Effector CD4-positive, alpha-beta T cell (primary cell): ENCODE measurements at regions not wholly inside any gene's neighbourhood (a gene's known extent, or its start where the extent isn't known, plus 50 kb on each side); places are given as distances from the start of the nearest gene placed in this dataset.

Experiments
- DNase-seq: peaks from one replicate; pipeline ENCODE4 v3.0.0-alpha.2; 2020

DNA sequence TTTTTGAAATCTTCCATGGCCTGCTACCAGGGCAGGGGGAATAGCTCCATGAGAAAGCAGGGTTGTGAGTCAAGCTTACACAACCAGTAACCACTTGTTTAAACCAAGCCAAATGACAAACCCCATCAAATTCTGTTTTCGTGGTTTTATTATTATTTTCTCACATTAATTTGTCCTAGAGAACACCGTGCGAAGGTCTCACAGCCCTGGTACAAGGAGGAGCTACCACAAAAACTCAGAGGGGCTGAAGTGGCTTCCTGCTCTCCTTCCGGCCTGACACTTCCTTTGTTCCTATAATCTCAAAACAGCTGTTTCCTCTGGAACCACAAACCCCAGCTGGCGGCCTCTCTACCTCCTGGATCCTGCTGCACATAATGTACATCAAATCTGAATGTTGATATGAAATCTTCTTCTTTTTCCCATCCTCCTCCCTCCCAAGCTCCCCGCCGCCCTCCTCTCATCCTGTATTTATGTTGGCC, 375.9 kb downstream of the MCTP2 start:
- no peak for DNase-seq

DNA sequence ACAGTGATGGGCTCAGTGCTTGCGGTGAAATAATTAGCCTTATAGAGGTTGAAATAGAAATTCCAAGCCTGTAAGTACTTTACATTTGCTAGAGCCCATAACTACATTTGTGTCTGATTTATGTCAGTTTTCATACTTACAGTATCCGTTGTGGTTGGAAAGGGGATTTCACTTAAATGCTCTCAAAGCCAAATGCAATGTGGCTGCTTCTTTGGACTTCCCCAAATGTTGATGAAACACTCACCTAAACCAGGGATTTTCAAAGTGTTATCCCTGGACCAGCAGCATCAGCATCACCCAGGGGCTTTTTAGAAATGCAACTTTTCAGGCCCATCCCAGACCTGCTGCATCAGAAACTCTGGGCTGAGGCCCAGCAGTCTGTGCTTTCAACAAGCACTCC, 378.7 kb downstream of the MCTP2 start:
- no peak for DNase-seq

DNA sequence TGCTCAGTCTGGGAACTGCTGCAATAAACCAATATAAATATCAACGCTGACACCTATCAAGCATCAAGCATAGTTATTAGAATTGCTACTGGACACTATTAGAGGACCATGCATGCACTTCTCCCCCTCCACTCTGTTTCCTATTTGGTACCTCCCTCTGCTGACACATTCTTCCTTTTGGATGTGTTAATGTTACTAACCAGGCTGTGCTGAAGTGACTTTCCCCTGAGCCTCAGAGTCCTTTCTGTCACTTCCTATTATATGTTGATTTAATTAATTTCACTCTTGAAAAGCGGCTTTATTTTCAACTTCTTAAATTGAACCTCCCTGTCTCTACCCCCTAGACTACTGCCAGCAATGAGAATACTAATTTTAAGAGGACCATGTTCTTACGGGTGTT, 379.1 kb downstream of the MCTP2 start:
- no peak for DNase-seq

DNA sequence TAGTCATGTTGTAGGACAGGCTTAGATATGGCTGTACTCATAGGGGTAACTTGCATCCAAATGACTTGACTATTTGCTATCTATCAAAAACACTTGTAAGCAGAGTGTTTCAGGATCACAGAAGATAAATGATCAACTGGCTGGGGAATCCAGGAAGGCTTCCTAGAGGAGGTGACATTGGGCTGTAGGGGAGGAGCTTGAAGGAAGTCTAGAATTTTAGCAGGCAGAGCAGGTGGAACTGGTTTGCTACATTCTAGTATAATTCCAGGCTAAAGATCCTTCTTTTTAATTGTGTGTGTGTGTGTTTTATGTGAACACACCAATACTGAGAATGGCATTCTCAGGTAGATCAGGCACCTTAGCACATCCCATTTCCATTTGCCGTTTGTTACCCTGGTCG, 380.3 kb downstream of the MCTP2 start:
- DNase-seq, result no peak

DNA sequence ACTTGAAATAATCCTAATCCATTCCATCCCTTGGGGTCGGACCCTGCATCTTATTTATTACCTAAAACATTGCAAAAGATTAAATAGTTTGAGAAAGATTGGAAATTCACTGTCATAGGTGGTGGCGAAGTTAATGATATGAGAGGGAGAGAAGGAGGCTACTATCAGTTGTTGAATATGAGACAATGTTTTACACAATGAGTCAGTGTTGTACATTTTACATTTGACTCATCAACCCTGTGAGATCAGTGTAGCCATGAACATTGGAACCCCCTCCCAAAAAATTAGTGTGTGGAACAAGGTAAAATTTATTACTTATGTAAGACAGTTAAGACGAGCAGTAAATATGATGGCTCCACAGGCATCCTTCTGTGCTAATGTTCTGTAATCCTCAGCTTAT, 384.3 kb downstream of the MCTP2 start:
- DNase-seq, result no peak

DNA sequence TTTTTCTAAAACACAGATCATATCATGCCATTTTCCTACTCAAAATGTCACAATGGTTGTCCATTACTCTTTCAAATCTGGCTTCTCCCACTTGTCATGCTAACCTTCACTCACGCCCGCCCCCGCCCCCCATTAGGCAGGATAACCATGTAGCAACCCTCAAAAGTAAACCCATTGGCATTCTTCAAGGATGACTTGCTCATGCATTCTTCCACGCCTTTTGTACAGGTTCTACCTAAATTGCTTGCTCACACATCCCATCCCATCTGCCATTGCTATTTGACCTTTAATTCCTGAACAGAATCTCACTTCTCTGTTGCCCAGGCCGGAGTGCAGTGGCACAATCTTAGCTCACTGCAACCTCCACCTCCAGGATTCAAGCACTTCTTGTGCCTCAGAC, 389.3 kb downstream of the MCTP2 start:
- DNase-seq, result no peak

DNA sequence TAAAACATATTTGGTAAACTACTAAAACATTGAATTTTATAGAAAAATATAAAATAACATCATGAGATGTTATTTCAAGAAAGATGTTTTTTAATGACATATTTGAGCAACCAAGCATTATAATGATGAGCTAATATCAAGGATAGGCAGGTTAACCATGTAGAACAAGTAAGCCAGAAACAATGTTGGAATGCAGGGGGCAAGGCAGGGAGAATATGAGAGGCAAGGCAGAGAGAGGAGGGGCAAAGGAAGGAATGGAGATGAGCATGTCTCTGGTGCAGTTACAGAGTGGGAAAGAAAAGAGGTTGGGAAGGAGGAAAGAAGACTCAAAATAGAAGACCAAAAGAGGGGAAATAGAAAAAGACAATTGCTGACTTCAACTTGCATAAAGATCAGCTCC, 390.4 kb downstream of the MCTP2 start:
- DNase-seq, result no peak

DNA sequence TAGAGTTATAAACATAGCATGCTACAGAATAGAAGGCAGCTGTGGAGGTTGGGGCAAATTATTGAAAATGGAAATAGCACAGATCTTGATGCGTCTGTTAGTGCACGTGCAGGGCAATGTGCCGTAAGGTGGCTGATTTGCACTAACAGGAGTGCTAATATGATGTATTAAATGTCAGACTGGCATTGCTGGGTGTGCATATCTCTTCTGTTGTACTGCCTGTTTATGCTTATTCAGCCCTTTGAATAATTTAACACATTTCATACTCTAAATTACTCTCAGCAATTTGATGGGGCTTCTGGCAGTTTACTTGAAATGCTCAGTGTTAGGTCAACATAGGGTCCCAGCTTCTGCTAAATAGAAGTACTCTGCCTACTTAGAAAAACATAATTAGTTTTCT, 395.6 kb downstream of the MCTP2 start:
- no peak for DNase-seq

DNA sequence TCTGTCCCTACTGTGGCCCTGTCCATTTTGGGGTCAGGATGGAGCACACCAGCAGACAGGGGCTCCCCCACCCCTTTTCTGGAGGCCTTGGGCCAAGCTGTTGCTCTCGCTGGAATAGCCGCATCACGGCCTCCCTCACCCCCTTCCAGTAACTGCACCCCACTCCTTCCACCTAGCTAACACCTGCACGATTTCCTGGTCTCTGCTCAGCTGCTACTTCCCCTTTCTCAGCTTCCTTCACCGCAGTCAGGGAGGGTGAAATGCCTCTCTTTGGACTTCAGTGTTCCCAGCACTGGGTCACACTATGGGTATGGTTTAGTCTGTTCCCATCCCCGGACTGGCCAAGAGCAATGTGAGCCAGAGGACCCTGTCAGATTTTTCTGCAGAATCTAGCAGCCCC, 400.2 kb downstream of the MCTP2 start:
- no peak for DNase-seq

DNA sequence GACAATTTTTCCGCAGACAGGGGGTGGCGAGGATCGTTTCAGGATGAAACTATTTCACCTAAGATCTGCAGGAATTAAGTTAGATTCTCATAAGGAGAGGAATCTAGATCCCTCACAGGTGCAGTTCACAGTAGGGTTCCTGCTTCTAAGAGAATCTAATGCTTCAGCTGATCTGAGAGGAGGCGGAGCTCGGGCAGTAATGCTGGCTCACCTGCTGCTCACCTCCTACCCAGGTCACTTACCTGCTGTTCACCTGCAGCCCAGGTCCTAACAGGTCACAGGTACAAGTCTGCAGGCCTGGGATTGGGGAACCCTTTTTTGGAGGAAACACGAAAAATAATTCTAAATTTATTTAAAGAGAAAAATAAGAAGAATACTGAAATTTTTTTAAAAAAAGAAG, 406.8 kb downstream of the MCTP2 start:
- DNase-seq, result no peak

DNA sequence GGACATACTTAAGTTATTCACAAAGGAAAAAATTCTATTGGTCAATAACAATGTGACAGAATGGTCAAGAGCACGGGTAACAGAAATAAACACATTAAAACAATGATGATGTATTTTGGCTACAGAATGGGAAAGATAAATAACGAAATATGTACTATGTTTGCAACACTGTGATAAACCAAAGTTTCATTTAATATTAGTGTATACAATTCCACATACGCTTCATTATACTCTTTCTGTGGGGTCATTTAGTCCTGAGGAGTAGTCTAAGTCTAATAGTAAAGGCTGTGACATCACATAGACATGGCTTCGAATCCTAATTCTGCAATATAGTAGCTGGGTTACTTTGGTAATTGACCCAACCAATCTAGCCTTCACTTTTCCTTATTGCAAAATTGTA, 408.3 kb downstream of the MCTP2 start:
- no peak for DNase-seq

DNA sequence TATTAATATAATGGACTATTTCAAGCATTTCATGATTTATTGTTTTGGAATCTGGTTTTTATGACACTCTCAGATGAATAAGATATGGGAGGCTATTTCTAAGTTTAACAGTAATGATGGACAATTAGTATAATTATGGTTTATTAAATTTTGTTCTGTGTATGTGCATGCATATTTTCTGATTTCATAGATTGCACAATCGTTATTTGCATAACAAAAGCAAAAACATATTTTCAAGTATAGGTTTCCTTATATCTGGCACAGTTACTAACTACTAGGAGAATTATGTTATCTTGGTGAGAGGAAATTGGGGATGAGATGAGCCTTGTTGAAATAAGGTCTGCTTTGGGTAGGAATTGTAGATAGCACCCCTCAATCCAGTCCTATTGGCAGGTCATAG, 413.1 kb downstream of the MCTP2 start:
- no peak for DNase-seq

DNA sequence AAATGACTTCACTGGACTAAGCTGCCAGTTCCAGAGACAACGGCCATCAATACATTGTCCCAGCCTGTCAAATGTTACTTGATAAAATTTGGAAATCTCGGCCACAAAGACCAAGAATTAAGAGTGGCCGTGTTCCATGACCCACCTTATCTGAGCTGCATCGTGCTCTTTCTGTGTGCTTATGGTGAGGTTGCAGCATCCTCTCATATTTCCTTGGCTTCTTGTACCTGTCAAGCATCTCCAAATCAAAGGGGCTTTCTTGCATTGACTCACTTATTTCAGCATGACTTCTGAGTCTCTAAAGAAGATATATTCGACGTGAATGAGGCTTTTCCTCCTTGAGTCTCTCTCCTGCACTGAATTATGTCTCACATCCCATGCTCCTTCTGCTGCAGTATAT, 421.7 kb downstream of the MCTP2 start:
- no peak for DNase-seq

DNA sequence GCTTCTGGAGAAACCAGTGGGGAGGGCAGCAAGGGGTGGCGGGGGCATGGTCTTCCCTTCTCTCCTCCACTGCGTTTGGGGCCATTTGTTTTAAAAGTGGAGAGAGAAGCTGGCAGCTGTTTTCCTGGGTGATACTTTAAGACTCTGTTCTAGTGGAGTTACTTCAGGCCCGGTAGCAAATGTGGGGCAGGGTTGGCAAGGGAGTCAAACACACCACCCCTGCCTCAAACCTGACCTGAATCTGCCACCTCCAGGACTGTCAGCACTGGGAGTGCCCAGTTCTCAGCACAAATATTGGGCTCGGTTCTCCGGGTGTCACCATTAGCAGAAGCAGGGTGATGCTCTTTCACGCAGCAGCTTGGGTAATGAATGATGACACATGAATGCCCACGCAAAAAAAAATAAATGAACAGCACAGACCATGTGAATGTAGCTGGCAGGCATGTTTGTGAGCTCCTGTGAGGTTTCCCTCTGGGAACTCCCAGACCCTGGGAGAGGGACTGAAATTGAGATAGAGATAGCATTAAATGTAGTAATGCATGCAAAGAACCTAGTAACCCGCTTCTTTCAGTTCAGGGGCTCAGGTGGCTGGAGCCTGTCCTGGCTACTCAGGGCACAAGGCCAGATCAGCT, 424.0 kb downstream of the MCTP2 start:
- DNase-seq, result no peak

DNA sequence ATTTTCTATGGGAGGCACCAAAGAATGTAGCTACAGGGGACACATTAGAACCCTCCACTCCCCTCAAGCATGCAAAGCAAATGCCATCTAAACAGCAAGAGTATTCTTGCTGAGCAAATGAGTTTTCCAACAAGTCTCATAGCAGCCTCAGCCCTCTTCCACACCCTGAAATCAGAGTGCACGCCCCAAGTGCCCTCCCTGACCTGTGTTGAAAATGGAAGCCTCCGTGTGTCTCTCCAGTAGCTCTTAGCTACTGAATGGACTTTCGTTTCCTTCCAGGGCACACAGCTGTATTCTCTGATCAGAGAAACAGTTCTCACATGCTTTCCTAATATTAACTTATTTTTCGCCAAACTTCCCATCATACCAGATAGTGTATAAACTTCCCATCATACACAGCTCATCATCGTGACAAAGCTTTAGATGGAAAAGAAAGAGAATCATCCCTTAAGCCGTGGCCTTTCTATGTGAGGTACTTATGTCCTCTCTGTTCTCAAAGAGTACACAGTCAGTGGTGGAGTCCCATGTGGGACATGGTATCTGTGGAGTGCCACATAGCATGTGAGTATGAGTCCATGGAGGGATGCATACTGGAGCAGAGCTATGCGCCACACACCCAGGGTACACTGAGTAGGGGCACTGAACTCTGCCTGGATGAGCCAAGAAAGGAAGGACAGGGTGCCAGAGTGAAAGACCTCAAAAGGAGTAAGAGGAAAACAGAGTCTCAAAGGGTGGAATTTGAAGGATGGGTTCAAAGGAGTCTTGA, 434.5 kb downstream of the MCTP2 start:
- DNase-seq, result no peak

DNA sequence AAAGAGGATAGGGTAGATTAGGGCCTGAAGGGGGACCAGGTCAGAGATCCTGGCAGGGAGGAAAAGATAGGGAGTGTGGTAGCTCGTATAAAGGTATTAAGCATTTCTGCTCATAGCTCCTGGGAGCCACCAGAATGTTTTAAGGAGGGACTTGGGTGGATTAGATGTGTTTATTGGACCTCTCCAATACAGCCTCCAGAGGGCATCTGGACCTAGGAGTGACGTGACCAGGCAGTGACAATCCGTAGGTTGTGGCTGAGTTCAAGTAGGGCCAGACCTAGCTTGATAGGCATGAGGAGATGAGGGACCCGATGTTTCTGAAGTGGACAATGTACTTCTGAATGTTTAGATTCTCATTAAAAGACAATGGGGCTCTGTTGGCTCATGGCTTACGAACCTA, 435.2 kb downstream of the MCTP2 start:
- DNase-seq, result no peak

DNA sequence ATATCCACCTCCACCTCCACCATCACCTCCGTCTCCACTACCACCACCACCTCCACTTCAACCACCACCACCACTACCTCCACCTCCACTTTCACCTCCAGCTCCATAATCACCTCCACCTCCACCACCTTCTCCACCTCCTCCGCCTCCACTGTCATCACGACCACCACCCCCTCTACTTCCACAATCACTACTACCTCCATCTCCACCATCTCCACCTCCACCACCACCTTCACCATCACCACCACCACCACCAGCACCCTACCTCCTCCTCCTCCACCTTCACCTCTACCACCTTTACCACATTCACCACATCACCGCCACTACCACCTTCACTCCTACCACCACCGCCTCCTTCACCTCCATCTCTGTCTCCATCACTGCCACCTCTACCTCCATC, 435.7 kb downstream of the MCTP2 start:
- no peak for DNase-seq

DNA sequence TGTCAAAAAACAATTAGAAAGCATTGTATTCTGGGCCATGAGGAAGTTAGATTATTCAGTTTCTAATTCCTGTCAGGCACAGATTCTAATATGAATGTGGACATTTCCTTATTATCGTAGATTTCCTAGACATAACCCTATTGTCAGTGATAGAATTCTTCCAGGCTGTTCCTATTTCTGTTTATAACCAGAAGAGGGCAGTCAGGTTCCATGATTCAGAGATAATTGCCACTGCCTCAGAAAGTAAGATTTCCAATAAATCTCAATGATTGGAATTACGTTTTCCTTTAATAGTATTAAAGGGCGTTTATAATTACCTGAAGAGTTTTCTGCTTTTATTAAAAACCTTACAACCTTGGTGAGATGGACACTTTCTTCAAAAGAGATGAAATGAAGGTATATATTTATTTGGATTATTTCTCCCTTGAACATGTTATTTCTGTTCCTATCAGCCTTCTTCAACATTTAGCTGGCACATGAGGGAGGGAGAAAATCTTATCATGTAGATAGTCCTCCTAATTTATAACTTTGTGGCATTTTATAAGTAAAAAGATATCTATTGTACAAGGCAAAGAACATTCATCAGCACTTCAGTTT, 439.2 kb downstream of the MCTP2 start:
- DNase-seq, result no peak

DNA sequence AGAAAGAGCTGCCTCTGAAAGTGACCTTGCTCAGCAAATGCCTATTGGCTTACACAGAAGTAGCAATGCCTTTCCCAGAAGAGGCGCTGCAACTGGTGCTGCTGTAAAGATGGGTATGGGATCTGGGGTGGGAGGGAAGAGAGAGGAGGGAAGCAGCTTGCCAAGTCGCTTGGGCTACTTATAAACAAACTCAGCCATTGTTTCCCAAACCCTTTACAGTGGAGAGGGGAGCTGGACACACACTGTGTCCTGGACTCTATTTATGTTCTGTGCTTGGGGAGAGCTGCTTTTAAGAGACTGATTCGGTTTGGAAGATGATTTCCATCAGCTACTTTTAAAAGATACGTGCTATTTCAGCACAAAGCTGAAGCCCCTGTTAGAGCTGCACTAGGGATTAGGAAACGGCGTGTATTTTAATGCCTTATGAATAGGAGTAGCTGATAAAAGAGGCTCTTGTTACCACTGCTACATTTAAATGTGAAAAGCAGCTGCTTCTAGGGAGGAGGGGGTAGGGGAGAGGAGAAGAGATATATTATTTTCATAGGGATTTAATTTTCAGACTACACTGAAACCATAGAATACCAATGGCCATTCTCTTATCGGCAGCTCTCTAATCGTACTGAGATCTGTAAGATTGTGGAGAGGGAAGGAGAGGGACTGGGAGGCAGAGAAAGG, 440.6 kb downstream of the MCTP2 start:
- no peak for DNase-seq

DNA sequence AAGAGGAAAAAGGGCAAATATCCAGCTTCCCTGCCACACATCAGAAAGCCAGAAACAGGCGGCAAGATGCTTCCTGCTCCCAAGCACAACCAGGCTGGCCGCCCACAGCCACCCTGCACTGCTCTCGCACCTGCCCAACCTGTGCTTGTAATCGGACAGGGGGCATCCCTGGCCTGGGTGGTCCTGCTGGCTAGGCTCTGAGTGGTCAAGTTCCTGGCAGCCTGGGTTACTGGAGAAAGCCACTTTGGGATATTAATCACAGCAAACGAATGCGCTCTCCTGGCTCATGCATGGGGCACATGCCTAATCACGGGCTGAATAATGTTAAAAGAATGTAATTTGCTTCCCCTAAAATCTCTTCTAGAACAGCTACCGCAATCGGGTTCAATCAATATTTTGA, 442.4 kb downstream of the MCTP2 start:
- no peak for DNase-seq

DNA sequence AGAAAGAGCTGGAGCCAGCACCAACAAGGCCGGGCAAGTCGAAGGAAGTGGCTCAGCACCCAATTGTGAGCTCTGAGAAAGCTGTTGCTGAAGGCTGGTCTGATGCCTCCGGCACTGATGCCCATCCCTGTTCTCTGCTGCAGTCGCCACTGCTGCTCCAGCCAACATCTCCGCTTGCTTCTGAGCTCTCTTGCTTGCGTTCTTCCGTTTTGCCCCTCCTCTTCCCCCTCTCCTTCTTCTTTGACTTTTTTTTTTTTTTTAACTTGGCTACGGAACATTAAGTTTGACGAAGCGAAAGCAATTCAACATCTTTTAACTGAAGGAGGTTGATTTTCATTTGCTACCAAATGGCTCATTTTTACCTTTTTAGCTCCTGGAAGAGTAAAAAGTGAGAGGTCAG, 442.9 kb downstream of the MCTP2 start:
- DNase-seq, result no peak

DNA sequence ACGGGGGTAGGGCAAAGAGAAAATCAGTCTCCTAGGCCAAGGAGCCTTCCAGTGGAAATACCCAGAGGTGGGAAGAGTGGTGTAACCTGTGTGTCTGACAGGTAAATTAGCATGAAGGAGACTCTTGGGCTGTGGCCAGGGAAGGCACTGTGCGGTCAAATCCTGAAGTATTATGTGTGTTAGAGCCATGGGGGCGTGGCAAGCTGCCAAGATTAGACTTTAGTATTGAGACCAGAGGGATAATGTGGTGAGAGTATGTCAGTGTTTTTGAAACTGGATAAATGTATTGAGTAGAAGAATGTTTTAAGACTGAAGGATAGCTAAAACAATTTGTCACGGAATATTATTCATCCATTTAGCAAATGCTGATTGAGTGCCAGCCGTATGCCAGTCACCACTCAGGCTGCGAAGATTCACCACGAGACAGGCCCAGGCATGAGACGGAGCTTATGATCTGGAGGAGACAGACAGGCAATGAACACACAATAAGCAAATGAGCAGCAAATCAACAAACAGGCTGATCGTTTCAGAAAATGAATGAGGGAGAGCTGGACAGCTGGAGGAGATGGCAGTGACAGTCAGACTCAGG, 445.9 kb downstream of the MCTP2 start:
- DNase-seq, result no peak

DNA sequence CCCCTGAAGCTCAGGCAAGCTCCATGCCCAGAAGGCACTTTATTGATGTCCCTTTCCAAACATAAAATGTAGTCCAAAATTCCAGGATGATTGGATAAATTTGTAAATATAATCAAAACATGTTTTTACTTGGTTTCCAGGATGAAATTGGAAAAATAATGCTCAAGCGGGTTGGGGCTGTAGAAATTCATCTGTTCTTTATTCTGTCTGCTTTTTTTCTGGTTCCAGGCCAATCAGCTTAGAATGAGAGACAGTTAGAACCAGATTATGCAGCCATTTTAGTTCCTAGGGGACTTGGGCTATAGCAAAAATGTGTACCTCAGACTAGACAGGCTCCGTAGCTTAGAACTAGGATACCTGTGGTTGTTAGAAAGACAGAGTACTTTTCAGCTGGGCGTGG, 450.8 kb downstream of the MCTP2 start:
- no peak for DNase-seq
